HG03196 (cell line): ENCODE measurements at regions not wholly inside any gene's neighbourhood (a gene's known extent, or its start where the extent isn't known, plus 50 kb on each side); places are given as distances from the start of the nearest gene placed in this dataset.
"Not testable (repeated sequence)": the region's sequence is repeated elsewhere in the genome, so short reads cannot be mapped to it uniquely, and the experiment has no call there.

ENCODE experiments used
- ATAC-seq: cut with Tn5 transposase; IDR thresholded peaks from one replicate; pipeline ENCODE4 v1.9.1; 2021; ENCODE audit not compliant: unreplicated experiment

- no peak for ATAC-seq
These were observed 100.1 kb upstream of the PLXNA2 start for GRCh38 chr1:208344202-208344857.

- ATAC-seq, result no peak
These were observed 103.0 kb upstream of the PLXNA2 start for GRCh38 chr1:208347191-208347590.

GRCh38 chr1:208349694-208350330 is 105.6 kb upstream of the PLXNA2 start:
- no peak for ATAC-seq

- ATAC-seq, result no peak
These were observed 106.6 kb upstream of the PLXNA2 start for GRCh38 chr1:208350815-208351214.

GRCh38 chr1:208351838-208352237 is 107.7 kb upstream of the PLXNA2 start:
- no peak for ATAC-seq

- ATAC-seq, result not testable (repeated sequence)
These were observed 109.6 kb upstream of the PLXNA2 start for GRCh38 chr1:208353797-208354196.

GRCh38 chr1:208357644-208358507 is 113.7 kb upstream of the PLXNA2 start:
- no peak for ATAC-seq

GRCh38 chr1:208358651-208359050 is 114.5 kb upstream of the PLXNA2 start:
- ATAC-seq, result no peak

- no peak for ATAC-seq
These were observed 117.8 kb upstream of the PLXNA2 start for GRCh38 chr1:208362011-208362410.

GRCh38 chr1:208366559-208366958 is 122.4 kb upstream of the PLXNA2 start:
- ATAC-seq, result no peak

GRCh38 chr1:208369045-208369444 is 124.9 kb upstream of the PLXNA2 start:
- ATAC-seq, result no peak

GRCh38 chr1:208369658-208370057 is 125.5 kb upstream of the PLXNA2 start:
- no peak for ATAC-seq

- ATAC-seq, result no peak
These were observed 130.3 kb upstream of the PLXNA2 start for GRCh38 chr1:208374391-208374941.

- ATAC-seq, result no peak
These were observed 137.3 kb upstream of the PLXNA2 start for GRCh38 chr1:208381481-208381880.

- no peak for ATAC-seq
These were observed 144.0 kb upstream of the PLXNA2 start for GRCh38 chr1:208387908-208388811.

GRCh38 chr1:208393416-208393815 is 149.2 kb upstream of the PLXNA2 start:
- no peak for ATAC-seq

- no peak for ATAC-seq
These were observed 149.6 kb upstream of the PLXNA2 start for GRCh38 chr1:208393826-208394225.

GRCh38 chr1:208397286-208397685 is 153.1 kb upstream of the PLXNA2 start:
- ATAC-seq, result no peak

- ATAC-seq, result no peak
These were observed 160.8 kb upstream of the PLXNA2 start for GRCh38 chr1:208405014-208405413.

- ATAC-seq, result no peak
These were observed 165.0 kb upstream of the PLXNA2 start for GRCh38 chr1:208409176-208409575.

- ATAC-seq, result no peak
These were observed 166.2 kb upstream of the PLXNA2 start for GRCh38 chr1:208410409-208410808.
